Loucy (cell line): ENCODE measurements at regions not wholly inside any gene's neighbourhood (a gene's known extent, or its start where the extent isn't known, plus 50 kb on each side); places are given as distances from the start of the nearest gene placed in this dataset.

ENCODE experiments used
- H2AFZ ChIP-seq: fragments of 200-600 bp; sonication (generic); 2 replicates; pipeline ENCODE4 v1.6.0; 2016; ENCODE audit warnings: antibody characterized with exemption, mild to moderate bottlenecking, low read length, moderate library complexity
- H3F3A ChIP-seq: fragments of 200-600 bp; 2 replicates; pipeline ENCODE4 v1.6.0; 2016; ENCODE audit warnings: antibody characterized with exemption, low read depth, mild to moderate bottlenecking
- H3K27me3 ChIP-seq: fragments of 200-600 bp; sonication (generic); 2 replicates; pipeline ENCODE4 v1.6.1; 2014; ENCODE audit warnings: low read length, mild to moderate bottlenecking; ENCODE audit not compliant: insufficient read depth, poor library complexity, severe bottlenecking
- H3K36me3 ChIP-seq: fragments of 200-600 bp; sonication (generic); 2 replicates; pipeline ENCODE4 v1.6.1; 2016; ENCODE audit warnings: low read length; ENCODE audit not compliant: insufficient read depth
- H3K4me1 ChIP-seq: fragments of 200-600 bp; sonication (generic); 2 replicates; pipeline ENCODE4 v1.5.1; 2014; ENCODE audit warnings: low read length, mild to moderate bottlenecking; ENCODE audit not compliant: insufficient read depth, poor library complexity, severe bottlenecking
- H3K4me2 ChIP-seq: fragments of 200-600 bp; sonication (generic); 2 replicates; pipeline ENCODE4 v1.6.0; 2014; ENCODE audit warnings: antibody characterized with exemption, low read length, low read depth, mild to moderate bottlenecking; ENCODE audit not compliant: poor library complexity, severe bottlenecking
- H3K4me3 ChIP-seq: fragments of 200-600 bp; sonication (generic); 2 replicates; pipeline ENCODE4 v1.5.1; 2014; ENCODE audit warnings: low read length, mild to moderate bottlenecking, mixed read lengths; ENCODE audit not compliant: poor library complexity, severe bottlenecking
- H3K79me2 ChIP-seq: fragments of 200-600 bp; sonication (generic); 2 replicates; pipeline ENCODE4 v1.6.1; 2014; ENCODE audit warnings: low read length; ENCODE audit not compliant: insufficient read depth
- H3K9ac ChIP-seq: fragments of 200-600 bp; sonication (generic); 2 replicates; pipeline ENCODE4 v1.6.0; 2014; ENCODE audit warnings: mild to moderate bottlenecking, low read depth, low read length, moderate library complexity; ENCODE audit not compliant: poor library complexity, severe bottlenecking
- H3K9me2 ChIP-seq: fragments of 200-600 bp; sonication (generic); replicated peaks from 2 replicates; pipeline ENCODE4 v1.6.1; 2016; ENCODE audit warnings: low read depth, low read length, mixed read lengths
- H3K9me3 ChIP-seq: fragments of 200-600 bp; sonication (generic); 2 replicates; pipeline ENCODE4 v1.6.1; 2014; ENCODE audit warnings: mild to moderate bottlenecking, antibody characterized with exemption, low read length, low read depth; ENCODE audit not compliant: insufficient read depth
- H4K20me1 ChIP-seq: fragments of 200-600 bp; sonication (generic); 2 replicates; pipeline ENCODE4 v1.6.0; 2014; ENCODE audit warnings: antibody characterized with exemption, low read length, mild to moderate bottlenecking; ENCODE audit not compliant: insufficient read depth, poor library complexity, severe bottlenecking
- EZH2phosphoT487 ChIP-seq: fragments of 200-600 bp; IDR thresholded peaks from 2 replicates; pipeline ENCODE4 v1.6.1; 2018; ENCODE audit warnings: antibody characterized with exemption, mild to moderate bottlenecking, moderate library complexity, borderline replicate concordance
- TF ChIP-seq, protein P1 (sequence below): fragments of 200-600 bp; sonication (generic); conservative IDR thresholded peaks from 2 replicates; pipeline ENCODE4 v1.5.1; 2014; ENCODE audit warnings: mild to moderate bottlenecking, antibody characterized with exemption, low read length

DNA sequence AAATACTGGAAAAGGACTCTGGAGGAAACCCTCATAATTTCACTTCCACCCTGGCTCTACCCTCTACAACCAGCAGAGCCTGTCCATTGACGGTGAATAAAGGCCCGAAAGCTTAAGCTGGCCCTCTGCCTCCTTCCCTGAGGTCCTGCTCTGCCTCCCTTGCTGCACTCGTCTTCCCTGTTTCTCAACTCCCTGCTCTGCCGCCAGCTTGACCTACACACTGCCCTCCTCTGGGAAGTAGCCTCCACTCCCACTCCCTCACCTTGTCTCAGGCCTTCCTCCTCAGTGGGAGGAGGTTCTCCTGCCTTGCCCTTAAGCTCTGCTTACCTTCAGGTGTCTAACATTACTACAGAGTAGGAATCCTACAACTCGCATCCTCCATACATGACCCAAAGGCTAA, 608.6 kb upstream of the NR3C2 start:
- Histone ChIP-seq H3K4me2 (no peak overlapping the region), H3F3A (no peaks in the 10 kb centered on the region), H3K9me2 (no peaks in the 10 kb centered on the region), H3K36me3 (no peaks in the 10 kb centered on the region), H3K9ac (no peak overlapping the region), H2AFZ (no peak overlapping the region), H3K27me3 (no peaks in the 10 kb centered on the region), H4K20me1 (no peaks in the 10 kb centered on the region), H3K4me3 (no peak overlapping the region), H3K4me1 (no peaks in the 10 kb centered on the region), H3K79me2 (no peaks in the 10 kb centered on the region), H3K9me3 (no peaks in the 10 kb centered on the region)
- no peak for TF ChIP-seq EZH2phosphoT487
- TF ChIP-seq, protein P1, sequence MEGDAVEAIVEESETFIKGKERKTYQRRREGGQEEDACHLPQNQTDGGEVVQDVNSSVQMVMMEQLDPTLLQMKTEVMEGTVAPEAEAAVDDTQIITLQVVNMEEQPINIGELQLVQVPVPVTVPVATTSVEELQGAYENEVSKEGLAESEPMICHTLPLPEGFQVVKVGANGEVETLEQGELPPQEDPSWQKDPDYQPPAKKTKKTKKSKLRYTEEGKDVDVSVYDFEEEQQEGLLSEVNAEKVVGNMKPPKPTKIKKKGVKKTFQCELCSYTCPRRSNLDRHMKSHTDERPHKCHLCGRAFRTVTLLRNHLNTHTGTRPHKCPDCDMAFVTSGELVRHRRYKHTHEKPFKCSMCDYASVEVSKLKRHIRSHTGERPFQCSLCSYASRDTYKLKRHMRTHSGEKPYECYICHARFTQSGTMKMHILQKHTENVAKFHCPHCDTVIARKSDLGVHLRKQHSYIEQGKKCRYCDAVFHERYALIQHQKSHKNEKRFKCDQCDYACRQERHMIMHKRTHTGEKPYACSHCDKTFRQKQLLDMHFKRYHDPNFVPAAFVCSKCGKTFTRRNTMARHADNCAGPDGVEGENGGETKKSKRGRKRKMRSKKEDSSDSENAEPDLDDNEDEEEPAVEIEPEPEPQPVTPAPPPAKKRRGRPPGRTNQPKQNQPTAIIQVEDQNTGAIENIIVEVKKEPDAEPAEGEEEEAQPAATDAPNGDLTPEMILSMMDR = no peak

DNA sequence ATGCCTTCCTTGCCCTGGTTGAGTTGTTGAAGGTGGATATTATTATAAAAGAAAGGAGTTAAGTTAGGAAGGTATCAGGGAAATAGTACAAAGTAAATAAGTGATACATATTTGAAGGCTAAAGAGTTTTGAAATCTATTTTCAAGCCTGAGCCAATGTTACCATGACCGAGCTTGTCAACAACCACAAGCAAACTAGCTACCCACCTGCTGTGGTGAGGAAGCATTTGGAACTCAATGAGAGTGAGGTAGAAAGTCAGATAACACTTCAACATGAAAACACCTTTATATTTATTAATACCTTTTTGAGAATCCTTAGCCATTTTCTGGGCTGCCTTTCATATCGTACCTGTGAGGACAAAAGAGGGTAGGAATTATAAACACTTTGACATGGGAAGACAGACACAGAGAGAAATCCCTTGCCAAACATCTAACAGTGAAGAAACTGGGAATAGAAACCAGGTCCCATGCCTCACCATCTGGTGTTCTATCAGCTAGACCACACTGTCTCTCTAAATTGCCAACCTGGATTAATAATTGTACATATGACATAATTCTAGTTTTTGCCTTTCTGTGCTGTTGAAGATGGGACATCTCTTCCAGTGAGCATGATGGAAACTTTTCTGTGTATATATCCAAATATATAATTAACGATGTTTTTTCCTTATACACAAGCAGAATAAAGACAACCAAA, 606.4 kb upstream of the NR3C2 start:
- no peaks in the 10 kb centered on the region for H3K36me3 ChIP-seq
- H3F3A ChIP-seq = no peaks in the 10 kb centered on the region
- H3K79me2 ChIP-seq = no peaks in the 10 kb centered on the region
- no peak overlapping the region for H2AFZ ChIP-seq
- no peaks in the 10 kb centered on the region for H3K27me3 ChIP-seq
- no peaks in the 10 kb centered on the region for H4K20me1 ChIP-seq
- no peak overlapping the region for H3K4me3 ChIP-seq
- H3K9me3 ChIP-seq = no peaks in the 10 kb centered on the region
- H3K9me2 ChIP-seq = no peaks in the 10 kb centered on the region
- no peak overlapping the region for H3K9ac ChIP-seq
- H3K4me2 ChIP-seq = no peak overlapping the region
- TF ChIP-seq EZH2phosphoT487 = no peak
- TF ChIP-seq, protein P1 = no peak
- no peaks in the 10 kb centered on the region for H3K4me1 ChIP-seq

DNA sequence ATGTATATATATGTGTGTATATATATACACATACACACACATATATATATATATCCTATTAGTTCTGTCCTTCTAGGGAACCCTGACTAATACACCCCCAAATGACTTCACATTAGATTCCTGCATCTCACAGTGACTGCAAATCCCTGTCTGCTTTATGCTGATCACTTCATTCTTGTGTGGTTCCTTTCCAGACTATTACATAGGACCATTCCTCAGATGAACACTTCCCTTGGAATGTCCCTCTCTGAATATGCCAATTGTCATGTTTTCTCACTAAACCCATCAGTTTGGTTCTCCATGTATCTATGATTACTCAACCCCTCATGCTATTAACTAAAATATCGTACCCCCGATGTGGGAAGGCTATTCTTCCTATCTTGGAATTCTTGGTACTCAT, 605.2 kb upstream of the NR3C2 start:
- H3K9ac ChIP-seq = no peak overlapping the region
- no peaks in the 10 kb centered on the region for H3K4me1 ChIP-seq
- no peaks in the 10 kb centered on the region for H3K79me2 ChIP-seq
- H3K9me3 ChIP-seq = no peaks in the 10 kb centered on the region; the same call in 1 of the 2 replicates
- no peaks in the 10 kb centered on the region for H3K27me3 ChIP-seq
- no peak overlapping the region for H3K4me3 ChIP-seq
- no peak overlapping the region for H3K4me2 ChIP-seq
- no peaks in the 10 kb centered on the region for H3K36me3 ChIP-seq
- no peaks in the 10 kb centered on the region for H4K20me1 ChIP-seq
- no peaks in the 10 kb centered on the region for H3K9me2 ChIP-seq
- no peaks in the 10 kb centered on the region for H3F3A ChIP-seq
- no peak overlapping the region for H2AFZ ChIP-seq
- TF ChIP-seq, protein P1 = no peak
- no peak for TF ChIP-seq EZH2phosphoT487
